ENCODE measurements at regions not wholly inside any gene's neighbourhood (a gene's known extent, or its start where the extent isn't known, plus 50 kb on each side); places are given as distances from the start of the nearest gene placed in this dataset.

- DNase-seq: no peak
Measured at GRCh38 chr11:80455818-80456217, 1015.0 kb upstream of the TENM4 start.

- DNase-seq: no peak
Measured at GRCh38 chr11:80451105-80451504, 1010.3 kb upstream of the TENM4 start.

- DNase-seq: no peak
Measured at GRCh38 chr11:80448709-80449108, 1007.9 kb upstream of the TENM4 start.

GRCh38 chr11:80443177-80443576 lies 1002.3 kb upstream of the TENM4 start:
- no peak for DNase-seq

GRCh38 chr11:80441821-80442220 lies 1001.0 kb upstream of the TENM4 start:
- no peak for DNase-seq

GRCh38 chr11:80440835-80441234 lies 1000.0 kb upstream of the TENM4 start:
- no peak for DNase-seq

GRCh38 chr11:80436547-80436946 lies 995.7 kb upstream of the TENM4 start:
- DNase-seq: no peak

GRCh38 chr11:80435345-80435744 lies 994.5 kb upstream of the TENM4 start:
- DNase-seq: no peak

GRCh38 chr11:80432057-80432456 lies 991.2 kb upstream of the TENM4 start:
- no peak for DNase-seq

GRCh38 chr11:80424012-80424695 lies 983.3 kb upstream of the TENM4 start:
- DNase-seq: no peak

GRCh38 chr11:80420374-80420773 lies 979.5 kb upstream of the TENM4 start:
- DNase-seq: no peak

GRCh38 chr11:80417681-80418080 lies 976.9 kb upstream of the TENM4 start:
- DNase-seq: no peak

- no peak for DNase-seq
Measured at GRCh38 chr11:80415580-80415979, 974.8 kb upstream of the TENM4 start.

- DNase-seq: no peak
Measured at GRCh38 chr11:80414181-80415165, 973.6 kb upstream of the TENM4 start.

GRCh38 chr11:80412604-80413003 lies 971.8 kb upstream of the TENM4 start:
- no peak for DNase-seq

- DNase-seq: no peak
Measured at GRCh38 chr11:80393210-80393609, 952.4 kb upstream of the TENM4 start.

GRCh38 chr11:80390505-80390904 lies 949.7 kb upstream of the TENM4 start:
- DNase-seq: no peak

GRCh38 chr11:80388536-80388935 lies 947.7 kb upstream of the TENM4 start:
- no peak for DNase-seq

- DNase-seq: no peak
Measured at GRCh38 chr11:80388130-80388529, 947.3 kb upstream of the TENM4 start.

- no peak for DNase-seq
Measured at GRCh38 chr11:80383655-80384054, 942.8 kb upstream of the TENM4 start.

- no peak for DNase-seq
Measured at GRCh38 chr11:80379620-80380278, 938.9 kb upstream of the TENM4 start.

- peak; percentile 6 for DNase-seq
Measured at GRCh38 chr11:80371931-80372330, 931.1 kb upstream of the TENM4 start.

GRCh38 chr11:80365980-80366379 lies 925.1 kb upstream of the TENM4 start:
- no peak for DNase-seq

Data from midbrain (tissue), 1 donor.